IPS DF 6.9 (cell line): ENCODE measurements at regions not wholly inside any gene's neighbourhood (a gene's known extent, or its start where the extent isn't known, plus 50 kb on each side); places are given as distances from the start of the nearest gene placed in this dataset.
"Not testable (repeated sequence)": the region's sequence is repeated elsewhere in the genome, so short reads cannot be mapped to it uniquely, and the experiment has no call there.

ENCODE experiments used
- DNase-seq: peaks from one replicate; pipeline ENCODE4 v3.0.0-alpha.2; 2013; ENCODE audit warnings: low read depth, low spot score
- H3K27ac ChIP-seq: one replicate; pipeline ENCODE4 v1.5.1; 2013; ENCODE audit warnings: low read length, control low read depth
- H3K27me3 ChIP-seq: 2 replicates; pipeline ENCODE4 v1.6.1; 2013; ENCODE audit warnings: mild to moderate bottlenecking, low read length; ENCODE audit not compliant: control insufficient read depth, insufficient read depth
- H3K36me3 ChIP-seq: 2 replicates; pipeline ENCODE4 v1.6.1; 2013; ENCODE audit warnings: low read length; ENCODE audit not compliant: control insufficient read depth, insufficient read depth
- H3K4me1 ChIP-seq: 2 replicates; pipeline ENCODE4 v1.6.1; 2013; ENCODE audit warnings: low read length; ENCODE audit not compliant: control insufficient read depth, insufficient read depth
- H3K4me3 ChIP-seq: 2 replicates; pipeline ENCODE4 v1.5.1; 2013; ENCODE audit warnings: mild to moderate bottlenecking, low read length
- H3K9me3 ChIP-seq: 2 replicates; pipeline ENCODE4 v1.6.1; 2013; ENCODE audit warnings: low read length, inconsistent platforms; ENCODE audit not compliant: control insufficient read depth, insufficient read depth
- WGBS: extraction: QIAGEN DNeasy Blood & Tissue Kit; methylation state at CpG from one replicate; pipeline ENCODE4 v1.1.7; 2013; ENCODE audit warnings: mixed read lengths, missing lambda C conversion rate; ENCODE audit not compliant: insufficient read length, insufficient coverage; 5-methylcytosine and 5-hydroxymethylcytosine counted together

DNA sequence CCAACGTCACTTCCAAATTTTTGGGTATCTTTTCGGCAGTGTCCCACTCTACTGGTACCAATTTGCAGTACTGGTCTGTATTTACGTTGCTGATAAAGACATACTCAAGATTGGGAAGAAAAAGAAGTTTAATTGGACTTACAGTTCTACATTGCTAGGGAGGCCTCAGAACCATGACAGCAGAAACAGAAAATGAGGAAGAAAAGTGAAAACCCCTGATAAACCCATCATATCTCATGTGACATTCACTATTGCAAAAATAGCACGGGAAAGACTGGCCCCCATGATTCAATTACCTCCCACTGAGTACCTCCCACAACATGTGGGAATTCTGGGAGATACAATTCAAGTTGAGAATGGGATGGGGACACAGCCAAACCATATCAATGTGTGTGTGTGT, 364.0 kb upstream of the KCND2 start:
- no peaks in the 10 kb centered on the region for H3K4me1 ChIP-seq
- H3K9me3 ChIP-seq, result no peaks in the 10 kb centered on the region
- H3K27ac ChIP-seq, result no peak overlapping the region
- no peak for DNase-seq
- H3K27me3 ChIP-seq, result no peaks in the 10 kb centered on the region
- no peak overlapping the region for H3K4me3 ChIP-seq
- WGBS, result no CpG with 5 or more reads among the region's 4 CpGs
- H3K36me3 ChIP-seq, result no peaks in the 10 kb centered on the region

DNA sequence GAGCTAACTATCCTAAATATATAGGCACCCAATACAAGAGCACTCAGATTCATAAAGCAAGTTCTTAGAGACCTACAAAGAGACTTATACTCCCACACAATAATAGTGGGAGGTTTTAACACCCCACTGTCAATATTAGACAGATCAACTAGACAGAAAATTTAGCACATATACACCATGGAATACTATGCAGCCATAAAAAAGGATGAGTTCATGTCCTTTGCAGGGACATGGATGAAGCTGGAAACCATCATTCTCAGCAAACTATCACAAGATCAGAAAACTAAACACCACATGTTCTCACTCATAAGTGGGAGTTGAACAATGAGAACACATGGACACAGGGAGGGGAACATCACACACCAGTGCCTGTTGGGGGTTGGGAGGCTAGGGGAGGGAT, 358.9 kb upstream of the KCND2 start:
- not testable (repeated sequence) for H3K27ac ChIP-seq, H3K27me3 ChIP-seq, DNase-seq, H3K4me1 ChIP-seq, H3K4me3 ChIP-seq, H3K9me3 ChIP-seq, H3K36me3 ChIP-seq

DNA sequence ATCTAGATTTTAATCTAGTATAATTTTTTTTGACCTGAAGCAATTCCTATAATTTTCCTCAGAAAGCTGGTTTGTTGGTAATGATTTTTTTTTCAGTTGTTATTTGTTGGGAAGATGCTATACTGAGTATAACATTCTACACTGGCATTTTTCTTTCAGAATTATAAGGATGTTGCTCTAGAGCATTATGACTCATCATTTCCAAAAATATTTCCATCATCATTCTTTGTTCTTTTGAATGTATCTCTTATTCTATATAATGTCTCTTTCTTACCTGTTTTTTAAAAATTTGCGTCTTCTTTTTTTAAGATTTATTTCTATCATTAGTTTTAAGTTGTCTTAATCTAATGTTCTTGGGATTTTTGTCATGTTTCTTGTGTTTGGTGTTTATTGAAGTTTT, 356.5 kb upstream of the KCND2 start:
- Histone ChIP-seq H3K4me3 (no peak overlapping the region), H3K27ac (no peak overlapping the region), H3K9me3 (no peaks in the 10 kb centered on the region), H3K27me3 (no peaks in the 10 kb centered on the region), H3K4me1 (no peaks in the 10 kb centered on the region), H3K36me3 (no peaks in the 10 kb centered on the region)
- no CpG with 5 or more reads among the region's 1 CpG for WGBS
- DNase-seq, result no peak

DNA sequence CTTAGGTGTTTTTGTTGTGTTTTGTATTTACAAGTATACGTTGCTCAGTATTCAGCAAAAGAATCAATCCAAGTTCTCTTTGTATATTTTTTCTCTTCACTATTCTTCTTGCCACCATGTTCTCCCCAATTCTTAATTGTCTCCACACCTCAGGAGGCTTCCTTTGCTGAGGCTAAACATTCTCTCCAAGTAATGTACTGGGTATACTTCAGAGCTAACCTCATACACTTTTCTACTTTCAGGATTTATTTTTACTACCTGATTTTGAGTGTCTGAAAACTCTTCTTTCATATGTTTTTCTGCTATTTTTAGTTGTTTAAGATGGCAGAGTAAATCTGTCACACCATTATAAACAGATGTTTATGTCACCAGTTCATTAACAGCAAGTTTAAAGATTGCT, 354.8 kb upstream of the KCND2 start:
- Histone ChIP-seq H3K4me3 (no peak overlapping the region), H3K4me1 (no peaks in the 10 kb centered on the region), H3K27ac (no peak overlapping the region), H3K9me3 (no peaks in the 10 kb centered on the region), H3K36me3 (no peaks in the 10 kb centered on the region), H3K27me3 (no peaks in the 10 kb centered on the region)
- no CpG with 5 or more reads among the region's 1 CpG for WGBS
- no peak for DNase-seq

DNA sequence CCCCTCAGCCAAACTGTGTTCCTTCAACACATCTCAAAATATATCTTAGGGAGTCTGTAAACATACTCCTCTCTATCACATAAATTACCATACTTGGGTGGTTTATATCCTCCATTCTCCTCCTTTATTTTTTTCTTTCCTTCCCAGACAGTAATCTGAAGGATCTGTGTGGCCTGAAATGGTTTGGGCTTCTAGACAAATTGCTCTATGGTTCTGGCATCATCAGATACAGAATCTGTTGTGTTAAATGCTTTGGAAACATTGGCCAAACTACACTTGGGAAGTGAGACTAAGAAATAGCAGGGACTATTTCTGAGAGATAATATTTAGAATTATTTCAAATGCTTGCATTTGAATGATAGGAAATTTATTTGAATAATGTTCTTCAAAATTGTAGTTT, 353.0 kb upstream of the KCND2 start:
- Histone ChIP-seq H3K36me3 (no peaks in the 10 kb centered on the region), H3K9me3 (no peaks in the 10 kb centered on the region), H3K27me3 (no peaks in the 10 kb centered on the region), H3K27ac (no peak overlapping the region), H3K4me1 (no peaks in the 10 kb centered on the region), H3K4me3 (no peak overlapping the region)
- DNase-seq, result no peak

DNA sequence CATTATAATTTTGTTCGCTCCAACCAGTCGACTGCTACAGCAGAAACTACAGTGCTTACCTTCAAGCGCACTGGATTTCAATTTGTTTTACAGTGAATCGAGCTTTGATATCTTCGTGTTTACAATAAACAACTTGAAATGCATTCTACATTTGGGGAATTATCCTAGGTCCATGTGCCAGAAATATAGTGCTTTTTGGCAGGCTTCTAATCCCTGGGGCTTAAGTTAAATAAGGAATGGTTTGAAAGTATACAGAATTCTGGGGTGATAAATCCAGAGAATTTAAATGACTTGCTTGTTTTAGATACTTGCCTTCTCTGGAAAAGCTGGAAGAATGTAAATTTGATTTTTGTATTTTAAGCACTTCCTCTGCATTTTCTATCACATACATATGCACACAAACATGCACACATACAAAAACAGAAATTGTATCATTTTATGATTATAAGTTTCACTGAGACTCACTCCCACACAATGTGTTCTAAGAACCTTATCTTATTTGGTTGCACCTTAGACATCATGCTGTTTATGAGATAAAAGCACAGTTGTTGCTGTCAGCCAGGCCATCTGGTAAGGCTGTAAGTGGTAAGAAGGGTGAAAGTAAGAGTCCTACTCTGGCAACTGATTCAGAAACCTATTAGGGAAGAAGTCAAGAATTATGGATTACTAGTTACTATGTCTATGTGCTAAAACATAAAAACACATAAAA, 347.2 kb upstream of the KCND2 start:
- H3K36me3 ChIP-seq, result no peaks in the 10 kb centered on the region
- H3K9me3 ChIP-seq, result no peaks in the 10 kb centered on the region
- no CpG with 5 or more reads among the region's 5 CpGs for WGBS
- H3K27me3 ChIP-seq, result no peaks in the 10 kb centered on the region
- DNase-seq, result no peak
- H3K4me3 ChIP-seq, result no peak overlapping the region
- no peak overlapping the region for H3K27ac ChIP-seq
- H3K4me1 ChIP-seq, result no peaks in the 10 kb centered on the region

DNA sequence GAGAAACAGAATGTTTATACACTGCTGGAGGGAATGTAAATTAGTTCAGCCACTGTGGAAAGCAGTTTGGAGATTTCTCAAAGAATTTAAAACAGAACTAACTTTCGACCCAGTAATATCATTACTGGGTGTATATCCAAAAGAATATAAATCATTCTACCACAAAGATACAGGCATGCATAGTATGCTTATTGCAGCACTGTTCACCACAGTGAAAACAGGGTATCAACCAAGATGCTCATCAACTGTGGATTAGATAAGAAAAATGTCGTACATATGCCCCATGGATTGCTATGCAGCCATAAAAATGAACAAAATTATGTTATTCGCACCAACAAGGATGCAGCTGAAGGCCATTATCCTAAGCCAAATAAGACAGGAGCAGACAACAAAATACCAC, 343.1 kb upstream of the KCND2 start:
- WGBS, result no CpG with 5 or more reads among the region's 3 CpGs
- Histone ChIP-seq H3K4me3 (no peak overlapping the region), H3K27me3 (no peaks in the 10 kb centered on the region), H3K4me1 (no peaks in the 10 kb centered on the region), H3K9me3 (no peaks in the 10 kb centered on the region), H3K27ac (no peak overlapping the region), H3K36me3 (no peaks in the 10 kb centered on the region)
- no peak for DNase-seq

DNA sequence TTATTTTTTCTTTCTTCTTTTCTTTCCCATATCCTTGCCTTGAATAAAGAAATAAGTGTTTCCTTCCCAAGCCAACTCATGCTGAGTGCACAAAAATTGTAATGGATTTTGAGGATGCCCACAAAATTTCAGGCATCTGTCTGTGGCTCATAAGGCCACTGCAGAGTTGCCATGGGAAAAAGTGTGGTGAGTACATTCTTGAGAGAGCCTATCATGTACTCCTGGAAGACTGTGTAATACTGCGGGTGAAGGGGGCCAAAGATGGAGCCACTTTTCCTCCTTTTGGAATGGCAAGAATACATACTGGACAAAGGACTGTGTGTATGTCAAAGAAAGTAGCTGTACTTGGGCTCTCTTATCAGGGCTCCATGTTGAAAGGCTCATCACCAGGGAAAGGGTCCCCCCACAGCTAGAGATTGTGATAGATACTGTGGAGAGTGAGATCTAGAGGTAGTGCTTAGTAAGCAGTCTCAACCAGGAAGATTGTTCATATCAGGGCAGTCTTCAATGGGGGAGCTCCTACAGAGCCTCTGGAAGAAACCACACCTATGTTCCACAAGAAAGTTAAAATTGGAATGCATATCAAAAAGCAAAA, 341.6 kb upstream of the KCND2 start:
- WGBS, result no CpG with 5 or more reads among the region's 1 CpG
- DNase-seq, result no peak
- Histone ChIP-seq H3K4me1 (no peaks in the 10 kb centered on the region), H3K27me3 (no peaks in the 10 kb centered on the region), H3K27ac (no peak overlapping the region), H3K4me3 (no peak overlapping the region), H3K36me3 (no peaks in the 10 kb centered on the region), H3K9me3 (no peaks in the 10 kb centered on the region)

DNA sequence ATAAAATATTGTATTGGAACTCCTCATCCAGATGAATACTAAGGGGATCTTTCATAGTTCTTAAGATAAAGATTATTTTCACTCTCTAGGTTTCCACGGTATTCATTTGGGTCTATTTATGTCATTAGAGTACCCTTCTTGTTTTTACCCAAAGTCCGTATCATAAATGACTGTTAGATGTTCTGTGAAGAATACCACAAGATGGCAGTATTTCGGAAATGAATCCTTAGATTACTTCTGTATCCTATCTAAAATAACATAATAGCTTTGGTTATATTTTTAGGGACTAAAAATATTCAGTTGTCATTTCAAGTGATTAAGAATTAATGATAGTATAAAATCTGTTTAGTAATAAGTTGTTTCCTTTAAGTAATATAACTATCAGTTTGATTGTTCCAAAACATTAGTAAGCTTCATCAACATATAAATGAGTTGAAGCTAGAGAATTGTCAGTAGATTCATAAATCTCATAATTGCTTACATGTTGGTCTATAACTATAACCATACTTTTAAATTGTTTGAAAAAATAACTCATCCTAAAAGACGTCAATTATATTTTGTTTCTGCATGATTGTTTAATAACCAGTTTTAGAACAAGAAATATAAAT, 337.5 kb upstream of the KCND2 start:
- no peaks in the 10 kb centered on the region for H3K4me1 ChIP-seq
- H3K27me3 ChIP-seq, result no peaks in the 10 kb centered on the region
- no peaks in the 10 kb centered on the region for H3K36me3 ChIP-seq
- peak; percentile 9 for DNase-seq
- no peaks in the 10 kb centered on the region for H3K9me3 ChIP-seq
- H3K27ac ChIP-seq, result no peak overlapping the region
- WGBS, result no CpG with 5 or more reads among the region's 4 CpGs
- H3K4me3 ChIP-seq, result no peak overlapping the region

DNA sequence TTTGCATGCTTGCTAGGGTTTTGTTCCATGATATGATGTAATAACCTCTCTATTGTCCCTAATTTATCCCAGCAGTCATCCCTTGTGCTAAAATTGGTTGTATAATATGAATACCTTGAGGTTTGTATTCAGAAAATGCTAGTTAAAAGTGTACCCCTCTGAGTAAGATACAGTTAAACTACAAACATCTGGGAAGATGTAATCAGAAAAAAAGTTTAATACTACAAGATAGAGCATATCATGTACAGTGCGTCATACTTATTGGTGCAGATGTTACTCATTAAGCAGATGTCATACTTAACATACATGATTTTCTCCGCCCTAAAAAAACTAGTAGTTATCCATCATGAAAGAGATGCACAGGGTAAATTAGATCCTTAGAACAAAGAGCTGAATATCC, 336.1 kb upstream of the KCND2 start:
- no peak for DNase-seq
- H3K27ac ChIP-seq, result no peak overlapping the region
- no CpG with 5 or more reads among the region's 2 CpGs for WGBS
- H3K4me1 ChIP-seq, result no peaks in the 10 kb centered on the region
- no peaks in the 10 kb centered on the region for H3K27me3 ChIP-seq
- no peak overlapping the region for H3K4me3 ChIP-seq
- H3K9me3 ChIP-seq, result no peaks in the 10 kb centered on the region
- H3K36me3 ChIP-seq, result no peaks in the 10 kb centered on the region

DNA sequence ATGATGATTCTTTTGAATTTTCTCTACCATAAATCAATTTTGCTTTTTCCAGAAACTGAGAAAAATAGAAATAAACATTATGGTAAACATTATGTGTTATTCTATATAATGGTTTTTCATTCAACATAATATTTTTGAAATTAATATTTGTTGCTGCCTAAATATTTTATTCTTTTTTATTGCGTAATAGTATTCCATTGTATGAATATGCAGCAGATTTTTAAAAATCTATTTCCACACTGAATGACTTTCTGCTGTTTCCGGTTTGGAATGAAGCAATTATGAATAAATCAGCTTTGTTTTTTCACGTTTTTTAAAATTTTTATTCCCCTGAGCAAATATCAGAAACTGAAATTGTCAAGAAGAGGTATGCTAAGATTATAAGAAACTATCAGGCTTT, 335.2 kb upstream of the KCND2 start:
- Histone ChIP-seq H3K9me3 (no peaks in the 10 kb centered on the region), H3K4me3 (no peak overlapping the region), H3K4me1 (no peaks in the 10 kb centered on the region), H3K36me3 (no peaks in the 10 kb centered on the region), H3K27ac (no peak overlapping the region), H3K27me3 (no peaks in the 10 kb centered on the region)
- no CpG with 5 or more reads among the region's 3 CpGs for WGBS
- no peak for DNase-seq
